A549 (cell line): ENCODE measurements at regions not wholly inside any gene's neighbourhood (a gene's known extent, or its start where the extent isn't known, plus 50 kb on each side); places are given as distances from the start of the nearest gene placed in this dataset.

Experiments used
- ATAC-seq, 2 experiments: fragments of 200-7000 bp in 1 of 2; fragments of >200 bp in 1 of 2; cut with Nextera tagmentation in 1 of 2; cut with Tn5 transposase in 1 of 2; 3 replicates each; pipeline versions ENCODE4 v1.8.0 to v1.9.1; 2018 to 2020; ENCODE audit warnings: mild to moderate bottlenecking in 1 of 2, moderate library complexity in 1 of 2
- CTCF ChIA-PET: fragments of 300-600 bp; sonication (Branson Sonifier 250); formaldehyde crosslinking; extraction: SDS; loops from one replicate; lab custom pipeline; 2021; ENCODE audit warnings: antibody characterized with exemption, inconsistent platforms; lab: Yijun Ruan, JAX
- POLR2A ChIA-PET: fragments of 350-600 bp; formaldehyde crosslinking; extraction: SDS; loops from one replicate; lab custom pipeline; 2021; ENCODE audit warnings: antibody characterized with exemption, inconsistent platforms; lab: Yijun Ruan, JAX
- DNase-seq, 2 experiments: peaks; one replicate each; pipeline versions ENCODE4 v3.0.0 to v3.0.0-alpha.2; 2011 to 2016; ENCODE audit warnings: low read depth in 1 of 2, low spot score in 1 of 2
- FAIRE-seq: peaks from 2 replicates; lab custom pipeline; 2011; peaks lifted over from hg19 to GRCh38; lab: Jason Lieb, UNC
- H3K27ac ChIP-seq, 2 experiments: fragments of >200 bp; sonication (Bioruptor Twin); formaldehyde crosslinking; 3 replicates each; pipeline ENCODE4 v1.5.1; 2016 to 2017
- H3K4me1 ChIP-seq: fragments of >200 bp; sonication (Bioruptor Twin); formaldehyde crosslinking; 3 replicates; pipeline ENCODE4 v1.6.1; 2016
- H3K4me2 ChIP-seq: fragments of >200 bp; sonication (Bioruptor Twin); formaldehyde crosslinking; 3 replicates; pipeline ENCODE4 v1.6.1; 2016
- H3K4me3 ChIP-seq: fragments of >200 bp; sonication (Bioruptor Twin); formaldehyde crosslinking; 3 replicates; pipeline ENCODE4 v1.5.1; 2016
- H3K9me3 ChIP-seq: fragments of >200 bp; sonication (Bioruptor Twin); formaldehyde crosslinking; 3 replicates; pipeline ENCODE4 v1.6.1; 2016
- BHLHE40 ChIP-seq: IDR thresholded peaks from 2 replicates; pipeline ENCODE4 v1.6.1; 2012; ENCODE audit warnings: low read depth, low read length, inconsistent platforms
- CEBPB ChIP-seq, 2 experiments: fragments of >200 bp in 1 of 2; sonication (Bioruptor Twin) in 1 of 2; formaldehyde crosslinking in 1 of 2; IDR thresholded peaks; 2 replicates each; pipeline ENCODE4 v1.6.1; 2012 to 2016
- CHD2 ChIP-seq: fragments of 150-350 bp; IDR thresholded peaks from 2 replicates; pipeline ENCODE4 v1.6.1; 2014; ENCODE audit warnings: low read length; ENCODE audit not compliant: partially characterized antibody
- FOXS1 ChIP-seq: fragments of 250-450 bp; sonication (Bioruptor Pico); IDR thresholded peaks from 2 replicates; pipeline ENCODE4 v1.5.0; 2020; ENCODE audit warnings: mild to moderate bottlenecking, moderate library complexity
- HDAC2 ChIP-seq: fragments of 200-600 bp; sonication (generic); IDR thresholded peaks from 2 replicates; pipeline ENCODE4 v1.6.1; 2016
- HOXA7 ChIP-seq: fragments of 250-450 bp; sonication (Bioruptor Pico); IDR thresholded peaks from 2 replicates; pipeline ENCODE4 v1.5.0; 2020; ENCODE audit warnings: mild to moderate bottlenecking, moderate library complexity
- HOXB13 ChIP-seq: fragments of 250-450 bp; sonication (Bioruptor Pico); IDR thresholded peaks from 2 replicates; pipeline ENCODE4 v1.5.0; 2020; ENCODE audit warnings: low read depth, mild to moderate bottlenecking, moderate library complexity
- HOXB5 ChIP-seq: fragments of 250-450 bp; sonication (Bioruptor Pico); IDR thresholded peaks from 2 replicates; pipeline ENCODE4 v1.5.0; 2020; ENCODE audit warnings: mild to moderate bottlenecking, moderate library complexity
- JUN ChIP-seq, 2 experiments: fragments of >200 bp; sonication (Bioruptor Twin); formaldehyde crosslinking; IDR thresholded peaks; 2 replicates in 1 of 2; 3 replicates in 1 of 2; pipeline ENCODE4 v1.6.1; 2016 to 2017
- JUNB ChIP-seq: fragments of >200 bp; sonication (Bioruptor Twin); formaldehyde crosslinking; IDR thresholded peaks from 2 replicates; pipeline ENCODE4 v1.6.1; 2016
- KDM5A ChIP-seq: fragments of 200-600 bp; sonication (generic); IDR thresholded peaks from 2 replicates; pipeline ENCODE4 v1.6.1; 2016; ENCODE audit warnings: antibody characterized with exemption, mild to moderate bottlenecking
- MAFK ChIP-seq: fragments of 450-650 bp; IDR thresholded peaks from 2 replicates; pipeline ENCODE4 v1.6.1; 2014; ENCODE audit not compliant: partially characterized antibody
- MAZ ChIP-seq: fragments of 150-350 bp; IDR thresholded peaks from 2 replicates; pipeline ENCODE4 v1.6.1; 2014; ENCODE audit warnings: antibody characterized with exemption, low read depth, low read length, borderline replicate concordance
- MYC ChIP-seq: IDR thresholded peaks from 2 replicates; pipeline ENCODE4 v1.6.1; 2012; ENCODE audit warnings: mild to moderate bottlenecking, inconsistent platforms, low read length, improper control_type of control experiment, borderline replicate concordance
- NPAS2 ChIP-seq: fragments of 250-450 bp; sonication (Bioruptor Pico); IDR thresholded peaks from 2 replicates; pipeline ENCODE4 v1.8.0; 2022; ENCODE audit warnings: mild to moderate bottlenecking, moderate library complexity, borderline replicate concordance
- PHF8 ChIP-seq: fragments of 200-600 bp; sonication (generic); IDR thresholded peaks from 2 replicates; pipeline ENCODE4 v1.6.1; 2016; ENCODE audit warnings: low read depth, mild to moderate bottlenecking, antibody characterized with exemption, moderate library complexity, borderline replicate concordance
- RAD21 ChIP-seq, 2 experiments: fragments of >200 bp in 1 of 2; sonication (Bioruptor Twin) in 1 of 2; formaldehyde crosslinking in 1 of 2; IDR thresholded peaks in 1 of 2; conservative IDR thresholded peaks in 1 of 2; 2 replicates in 1 of 2; 3 replicates in 1 of 2; pipeline ENCODE4 v1.6.1; 2012 to 2018; ENCODE audit warnings: inconsistent platforms in 1 of 2
- RFX5 ChIP-seq: fragments of 450-650 bp; IDR thresholded peaks from 2 replicates; pipeline ENCODE4 v1.7.1; 2014; ENCODE audit warnings: antibody characterized with exemption, mild to moderate bottlenecking, moderate library complexity
- TP53 ChIP-seq: fragments of 250-450 bp; sonication (Bioruptor Pico); IDR thresholded peaks from 2 replicates; pipeline ENCODE4 v1.5.0; 2021; ENCODE audit warnings: mild to moderate bottlenecking, moderate library complexity
- ZC3H11A ChIP-seq: fragments of 450-650 bp; IDR thresholded peaks from 2 replicates; pipeline ENCODE4 v1.6.1; 2014; ENCODE audit warnings: antibody characterized with exemption, mild to moderate bottlenecking
- WGBS: methylation state at CpG from one replicate; pipeline ENCODE4 v1.1.6; 2017; ENCODE audit errors: missing lambda C conversion rate; 5-methylcytosine and 5-hydroxymethylcytosine counted together
- TF ChIP-seq, protein P1 (sequence below): fragments of 450-650 bp; IDR thresholded peaks from 2 replicates; pipeline ENCODE4 v1.6.1; 2014; ENCODE audit warnings: antibody characterized with exemption
- TF ChIP-seq, protein P2 (sequence below): fragments of 250-450 bp; sonication (Bioruptor Pico); IDR thresholded peaks from 2 replicates; pipeline ENCODE4 v1.5.0; 2020; ENCODE audit warnings: low read depth, mild to moderate bottlenecking, moderate library complexity
- TF ChIP-seq, protein P3 (sequence below): IDR thresholded peaks from 2 replicates; pipeline ENCODE4 v1.6.1; 2012; ENCODE audit warnings: low read depth, borderline replicate concordance

DNA sequence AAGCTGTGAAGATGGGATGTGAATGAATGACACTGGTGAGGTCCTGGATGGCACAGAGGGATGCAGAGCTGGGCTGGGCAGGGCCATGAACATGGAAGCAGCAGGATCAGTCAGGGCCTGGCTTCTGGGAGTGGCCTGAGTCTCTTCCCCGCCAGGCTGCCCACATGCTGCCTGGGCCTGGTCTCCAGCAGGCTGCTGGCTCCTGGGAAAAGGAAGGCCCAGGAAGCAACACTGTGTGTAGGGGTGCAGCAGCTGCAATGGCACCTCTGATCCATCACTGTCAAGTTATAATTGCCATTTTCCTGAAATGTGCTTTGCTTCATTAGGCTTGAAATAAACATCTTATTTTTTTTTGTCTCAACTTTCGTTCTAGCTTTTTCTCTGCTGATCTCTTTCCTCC lies 260.2 kb upstream of the N4BP1 start:
- Histone ChIP-seq H3K4me2 (no peak overlapping the region), H3K9me3 (no peaks in the 10 kb centered on the region), H3K4me3 (no peak overlapping the region), H3K4me1 (no peaks in the 10 kb centered on the region), H3K27ac (no peak overlapping the region)
- DNase-seq = no peak
- CTCF ChIA-PET = no interaction called here
- POLR2A ChIA-PET = no interaction called here
- WGBS = 2% methylated on average over 2 of the region's 2 CpGs
- ATAC-seq = no peak
- FAIRE-seq = no peak
- TF ChIP-seq, protein P1, sequence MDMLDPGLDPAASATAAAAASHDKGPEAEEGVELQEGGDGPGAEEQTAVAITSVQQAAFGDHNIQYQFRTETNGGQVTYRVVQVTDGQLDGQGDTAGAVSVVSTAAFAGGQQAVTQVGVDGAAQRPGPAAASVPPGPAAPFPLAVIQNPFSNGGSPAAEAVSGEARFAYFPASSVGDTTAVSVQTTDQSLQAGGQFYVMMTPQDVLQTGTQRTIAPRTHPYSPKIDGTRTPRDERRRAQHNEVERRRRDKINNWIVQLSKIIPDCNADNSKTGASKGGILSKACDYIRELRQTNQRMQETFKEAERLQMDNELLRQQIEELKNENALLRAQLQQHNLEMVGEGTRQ = no peak
- TF ChIP-seq, protein P2, sequence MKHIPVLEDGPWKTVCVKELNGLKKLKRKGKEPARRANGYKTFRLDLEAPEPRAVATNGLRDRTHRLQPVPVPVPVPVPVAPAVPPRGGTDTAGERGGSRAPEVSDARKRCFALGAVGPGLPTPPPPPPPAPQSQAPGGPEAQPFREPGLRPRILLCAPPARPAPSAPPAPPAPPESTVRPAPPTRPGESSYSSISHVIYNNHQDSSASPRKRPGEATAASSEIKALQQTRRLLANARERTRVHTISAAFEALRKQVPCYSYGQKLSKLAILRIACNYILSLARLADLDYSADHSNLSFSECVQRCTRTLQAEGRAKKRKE (CRISPR knock-in tag) = no peak
- no peak for TF ChIP-seq MAZ
- TF ChIP-seq HDAC2 = no peak
- no peak for TF ChIP-seq RFX5
- TF ChIP-seq TP53 (CRISPR knock-in tag) = no peak
- no peak for TF ChIP-seq JUNB
- TF ChIP-seq NPAS2 = no peak
- TF ChIP-seq, all 56 proteins: peak for 0

GRCh38 chr16:48865520-48865919 lies 255.5 kb upstream of the N4BP1 start:
- Histone ChIP-seq H3K4me1 (no peaks in the 10 kb centered on the region), H3K4me2 (no peak overlapping the region), H3K4me3 (no peak overlapping the region), H3K9me3 (no peaks in the 10 kb centered on the region), H3K27ac (no peak overlapping the region)
- WGBS = 0% methylated on average over 3 of the region's 3 CpGs
- TF ChIP-seq MAFK = no peak
- ChIA-PET CTCF (no interaction called here), POLR2A (no interaction called here)
- FAIRE-seq (no peak), DNase-seq (no peak), ATAC-seq (no peak)

GRCh38 chr16:48864055-48864454 lies 254.1 kb upstream of the N4BP1 start:
- Histone ChIP-seq H3K4me1 (no peaks in the 10 kb centered on the region), H3K27ac (no peak overlapping the region), H3K4me3 (no peak overlapping the region), H3K4me2 (no peak overlapping the region), H3K9me3 (no peaks in the 10 kb centered on the region)
- ChIA-PET POLR2A (no interaction called here), CTCF (interaction anchor here (1.4 kb wide), 3 partner anchors 20 to 32 kb away, joined by 3 to 6 read pairs (median 3); no protein-coding TSS in a partner anchor)
- 63% methylated on average over 1 of the region's 1 CpG for WGBS
- TF ChIP-seq, protein P3, sequence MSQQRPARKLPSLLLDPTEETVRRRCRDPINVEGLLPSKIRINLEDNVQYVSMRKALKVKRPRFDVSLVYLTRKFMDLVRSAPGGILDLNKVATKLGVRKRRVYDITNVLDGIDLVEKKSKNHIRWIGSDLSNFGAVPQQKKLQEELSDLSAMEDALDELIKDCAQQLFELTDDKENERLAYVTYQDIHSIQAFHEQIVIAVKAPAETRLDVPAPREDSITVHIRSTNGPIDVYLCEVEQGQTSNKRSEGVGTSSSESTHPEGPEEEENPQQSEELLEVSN = no peak
- no peak for TF ChIP-seq PHF8
- no peak for TF ChIP-seq CEBPB (IDR thresholded peaks at IDR 0.05)
- no peak for TF ChIP-seq MAFK
- TF ChIP-seq JUNB = no peak
- TF ChIP-seq RAD21 (conservative IDR thresholded peaks at IDR 0.05 in 1 of 2, IDR thresholded peaks at IDR 0.05 in 1 of 2) = no peak
- no peak for TF ChIP-seq BHLHE40
- TF ChIP-seq KDM5A = no peak
- no peak for TF ChIP-seq HOXB5 (CRISPR knock-in tag)
- no peak for TF ChIP-seq HOXA7 (CRISPR knock-in tag)
- TF ChIP-seq CHD2 = no peak
- no peak for TF ChIP-seq HOXB13 (CRISPR knock-in tag)
- no peak for TF ChIP-seq JUN (IDR thresholded peaks at IDR 0.05)
- TF ChIP-seq ZC3H11A = no peak
- TF ChIP-seq, protein P2 (CRISPR knock-in tag) = no peak
- TF ChIP-seq MYC = no peak
- TF ChIP-seq FOXS1 (CRISPR knock-in tag) = no peak
- FAIRE-seq = no peak
- DNase-seq = no peak
- 0 out of 6 replicates have a peak, but pooled peaks of 1 of the 2 experiments have one; percentile 28 for ATAC-seq
